Testis (tissue), 2 donors: ENCODE measurements at regions not wholly inside any gene's neighbourhood (a gene's known extent, or its start where the extent isn't known, plus 50 kb on each side); places are given as distances from the start of the nearest gene placed in this dataset.

Source experiments
- DNase-seq: peaks from one replicate; pipeline ENCODE4 v3.0.0-alpha.2; 2019
- H3K27ac ChIP-seq, 2 donors: fragments of 200-600 bp; sonication (generic); one replicate each; pipeline ENCODE4 v1.5.1; 2019
- H3K27me3 ChIP-seq: fragments of 200-600 bp; sonication (generic); one replicate; pipeline ENCODE4 v1.5.1; 2019
- H3K36me3 ChIP-seq: fragments of 200-600 bp; sonication (generic); one replicate; pipeline ENCODE4 v1.5.1; 2017; ENCODE audit warnings: low read depth; ENCODE audit errors: missing control alignments
- H3K4me1 ChIP-seq: fragments of 200-600 bp; sonication (generic); one replicate; pipeline ENCODE4 v1.5.1; 2019
- H3K4me3 ChIP-seq, 2 donors: fragments of 200-600 bp; sonication (generic); one replicate each; pipeline ENCODE4 v1.5.1; 2017 to 2019
- H3K9me3 ChIP-seq: fragments of 200-600 bp; sonication (generic); one replicate; pipeline ENCODE4 v1.5.1; 2017
- POLR2A ChIP-seq: fragments of 450-650 bp; IDR thresholded peaks from one replicate; pipeline ENCODE4 v1.6.1; 2017; ENCODE audit warnings: antibody characterized with exemption, mild to moderate bottlenecking, moderate library complexity
- WGBS, 2 donors: methylation state at CpG; one replicate each; pipeline ENCODE4 v1.1.5; 2018; 5-methylcytosine and 5-hydroxymethylcytosine counted together
- intact Hi-C: fragments of 100-400 bp; cut with DNase I; formaldehyde crosslinking; loops from one replicate; pipeline ENCODE4 v1.15.1; 2023; ENCODE audit warnings: low total_unique reads
- TF ChIP-seq, protein P1 (sequence below), 3 experiments: fragments of 450-650 bp in 2 of 3; fragments of 200-600 bp in 1 of 3; sonication (generic) in 1 of 3; IDR thresholded peaks; one replicate each; pipeline ENCODE4 v1.5.1; 2016 to 2019; ENCODE audit warnings: antibody characterized with exemption in 3 of 3, mild to moderate bottlenecking in 2 of 3, moderate library complexity in 1 of 3

DNA sequence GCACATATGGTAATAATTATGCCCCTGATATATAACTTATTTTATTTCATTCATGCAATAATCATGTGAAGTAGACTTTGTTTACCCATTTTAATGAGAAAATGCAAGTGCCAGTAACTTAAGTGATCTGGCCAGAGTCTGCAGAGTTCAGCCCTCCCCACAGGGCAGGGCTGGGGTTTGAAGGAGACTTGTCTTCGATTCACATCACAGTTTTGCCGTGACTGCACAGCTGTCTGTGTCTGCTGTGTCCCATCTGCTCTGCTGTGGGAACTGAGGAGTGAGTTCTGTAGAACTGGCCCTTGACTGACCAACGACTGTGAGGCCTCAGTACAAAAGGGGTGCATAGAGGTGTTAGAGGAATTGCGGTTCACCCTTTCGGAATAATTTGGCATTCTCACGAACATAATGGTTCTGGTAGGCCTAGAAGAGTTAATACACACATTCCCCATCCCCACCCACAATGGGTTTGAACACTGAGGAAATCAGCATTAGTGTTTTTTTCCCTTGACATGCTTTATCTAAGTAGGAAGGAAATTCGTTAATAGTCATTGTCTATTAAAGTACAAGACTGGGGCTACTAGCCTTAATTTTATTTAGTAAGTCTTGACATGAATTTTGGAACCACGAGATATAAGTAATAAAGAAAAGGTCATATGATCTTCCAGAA lies 113.6 kb upstream of the MON1B start:
- Histone ChIP-seq H3K27ac (no peak overlapping the region), H3K4me1 (no peaks in the 10 kb centered on the region), H3K9me3 (no peaks in the 10 kb centered on the region), H3K27me3 (no peaks in the 10 kb centered on the region), H3K36me3 (no peaks in the 10 kb centered on the region), H3K4me3 (no peak overlapping the region)
- 58 to 70% methylated on average over 8 of the region's 8 CpGs for WGBS, 2 donors
- TF ChIP-seq POLR2A: no peak
- TF ChIP-seq, protein P1, sequence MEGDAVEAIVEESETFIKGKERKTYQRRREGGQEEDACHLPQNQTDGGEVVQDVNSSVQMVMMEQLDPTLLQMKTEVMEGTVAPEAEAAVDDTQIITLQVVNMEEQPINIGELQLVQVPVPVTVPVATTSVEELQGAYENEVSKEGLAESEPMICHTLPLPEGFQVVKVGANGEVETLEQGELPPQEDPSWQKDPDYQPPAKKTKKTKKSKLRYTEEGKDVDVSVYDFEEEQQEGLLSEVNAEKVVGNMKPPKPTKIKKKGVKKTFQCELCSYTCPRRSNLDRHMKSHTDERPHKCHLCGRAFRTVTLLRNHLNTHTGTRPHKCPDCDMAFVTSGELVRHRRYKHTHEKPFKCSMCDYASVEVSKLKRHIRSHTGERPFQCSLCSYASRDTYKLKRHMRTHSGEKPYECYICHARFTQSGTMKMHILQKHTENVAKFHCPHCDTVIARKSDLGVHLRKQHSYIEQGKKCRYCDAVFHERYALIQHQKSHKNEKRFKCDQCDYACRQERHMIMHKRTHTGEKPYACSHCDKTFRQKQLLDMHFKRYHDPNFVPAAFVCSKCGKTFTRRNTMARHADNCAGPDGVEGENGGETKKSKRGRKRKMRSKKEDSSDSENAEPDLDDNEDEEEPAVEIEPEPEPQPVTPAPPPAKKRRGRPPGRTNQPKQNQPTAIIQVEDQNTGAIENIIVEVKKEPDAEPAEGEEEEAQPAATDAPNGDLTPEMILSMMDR (IDR thresholded peaks at IDR 0.05): no peak
- intact Hi-C loops: no loop called here
- no peak for DNase-seq

DNA sequence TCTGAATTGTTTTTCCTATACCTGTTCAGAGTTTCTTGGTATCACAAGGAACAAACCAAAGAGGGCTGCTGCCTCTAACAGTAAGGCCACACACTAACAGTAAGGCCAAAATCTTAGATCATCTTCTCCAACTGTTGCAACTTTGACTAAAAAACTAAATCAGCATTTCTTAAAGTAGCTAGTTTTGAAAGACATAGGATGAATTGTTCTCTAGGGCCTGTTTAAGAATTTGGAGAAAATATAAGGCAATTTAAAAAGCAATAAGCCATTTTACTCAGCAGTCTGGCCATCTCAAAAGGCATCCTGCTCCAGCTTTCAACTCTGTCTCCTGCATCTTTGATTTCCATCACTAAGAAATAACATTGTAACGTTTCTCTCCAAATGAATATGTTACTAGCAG lies 105.0 kb upstream of the MON1B start:
- H3K4me3 ChIP-seq: no peak overlapping the region
- WGBS, 2 donors: 55 to 57% methylated on average over 1 of the region's 1 CpG
- no peaks in the 10 kb centered on the region for H3K36me3 ChIP-seq
- no peaks in the 10 kb centered on the region for H3K9me3 ChIP-seq
- H3K27ac ChIP-seq: no peak overlapping the region
- H3K4me1 ChIP-seq: no peaks in the 10 kb centered on the region
- no peak for DNase-seq
- H3K27me3 ChIP-seq: no peaks in the 10 kb centered on the region
- intact Hi-C loops: no loop called here
- no peak for TF ChIP-seq POLR2A
- TF ChIP-seq, protein P1 (IDR thresholded peaks at IDR 0.05): no peak

DNA sequence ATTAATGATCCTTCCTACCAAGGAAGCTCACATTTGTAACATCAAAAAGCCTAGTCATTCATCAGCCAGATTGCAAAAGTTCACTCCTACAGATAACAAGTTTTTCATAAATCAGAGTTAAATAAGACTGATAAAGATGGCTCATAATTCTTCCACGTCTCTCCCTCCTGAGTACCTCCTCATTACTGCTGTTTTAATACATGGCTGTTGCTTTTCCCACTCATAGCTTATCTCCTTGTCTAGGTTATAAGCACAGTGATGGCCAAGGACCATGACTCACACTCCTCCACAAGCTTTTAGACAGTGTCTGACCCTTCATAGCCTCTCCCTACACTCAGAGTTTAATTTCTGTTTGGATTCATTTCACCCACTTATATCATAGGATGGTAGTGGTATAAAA lies 100.9 kb upstream of the MON1B start:
- Histone ChIP-seq H3K4me3 (no peak overlapping the region), H3K27ac (no peak overlapping the region), H3K27me3 (no peaks in the 10 kb centered on the region), H3K9me3 (no peaks in the 10 kb centered on the region), H3K4me1 (no peaks in the 10 kb centered on the region), H3K36me3 (no peaks in the 10 kb centered on the region)
- no peak for DNase-seq
- WGBS, 2 donors: 36 to 42% methylated on average over 1 of the region's 1 CpG
- TF ChIP-seq POLR2A: no peak
- TF ChIP-seq, protein P1 (IDR thresholded peaks at IDR 0.05): no peak
- intact Hi-C loops: no loop called here

DNA sequence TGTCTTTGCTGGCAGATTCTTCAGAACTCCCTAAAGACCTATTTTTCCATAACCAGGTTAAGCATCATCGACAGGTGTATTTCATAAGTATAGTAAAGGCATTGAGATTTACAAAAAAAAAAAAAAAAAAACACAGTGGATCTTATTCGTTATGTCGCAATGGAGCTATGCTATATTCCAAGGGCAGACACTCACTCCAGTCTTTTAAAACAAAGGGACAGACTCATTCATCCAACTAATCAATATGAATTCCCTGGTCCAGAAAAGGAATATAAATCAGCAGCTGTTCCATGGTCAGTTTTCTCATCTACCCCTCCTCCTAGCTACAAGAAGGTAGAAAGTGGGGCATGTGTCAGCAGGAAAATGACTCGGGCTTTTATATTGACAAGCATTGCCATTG lies 97.7 kb upstream of the MON1B start:
- TF ChIP-seq, protein P1 (IDR thresholded peaks at IDR 0.05): no peak
- TF ChIP-seq POLR2A: no peak
- no peak overlapping the region for H3K27ac ChIP-seq
- WGBS, 2 donors: 91 to 94% methylated on average over 4 of the region's 4 CpGs
- no peak for DNase-seq
- no peak overlapping the region for H3K4me3 ChIP-seq
- no peaks in the 10 kb centered on the region for H3K9me3 ChIP-seq
- no peaks in the 10 kb centered on the region for H3K4me1 ChIP-seq
- no peaks in the 10 kb centered on the region for H3K36me3 ChIP-seq
- intact Hi-C loops: no loop called here
- no peaks in the 10 kb centered on the region for H3K27me3 ChIP-seq

DNA sequence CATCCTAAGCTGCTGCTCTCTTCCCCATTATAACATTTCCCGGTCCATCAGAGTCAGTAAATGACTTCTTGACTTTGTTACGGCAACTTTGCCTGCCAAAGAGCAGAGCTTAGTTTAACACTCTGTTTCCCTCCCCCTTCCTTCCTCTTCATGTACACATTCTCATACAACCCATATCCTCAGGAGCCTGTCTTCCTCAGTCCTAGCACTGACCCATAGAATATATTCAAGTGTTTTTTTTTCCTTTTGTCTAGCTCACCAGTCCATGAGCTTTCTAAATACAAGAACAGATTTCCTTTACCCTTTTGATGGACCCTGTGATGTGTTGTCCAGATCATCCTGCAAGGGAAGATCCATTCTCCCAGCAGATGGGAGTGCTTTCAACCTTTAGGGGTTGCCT lies 97.0 kb upstream of the MON1B start:
- no peak overlapping the region for H3K4me3 ChIP-seq
- no peaks in the 10 kb centered on the region for H3K9me3 ChIP-seq
- TF ChIP-seq, protein P1 (IDR thresholded peaks at IDR 0.05): no peak
- no peak for TF ChIP-seq POLR2A
- no peaks in the 10 kb centered on the region for H3K36me3 ChIP-seq
- intact Hi-C loops: no loop called here
- no peak for DNase-seq
- no peaks in the 10 kb centered on the region for H3K27me3 ChIP-seq
- no peak overlapping the region for H3K27ac ChIP-seq
- H3K4me1 ChIP-seq: no peaks in the 10 kb centered on the region
- WGBS, 2 donors: 58 to 79% methylated on average over 2 of the region's 2 CpGs
